SK-N-SH (cell line): ENCODE measurements at regions not wholly inside any gene's neighbourhood (a gene's known extent, or its start where the extent isn't known, plus 50 kb on each side); places are given as distances from the start of the nearest gene placed in this dataset.

Source experiments
- CTCF ChIA-PET: fragments of 300-600, 350-600 bp; formaldehyde crosslinking; extraction: SDS; loops from one replicate; lab custom pipeline; 2021; lab: Yijun Ruan, JAX
- POLR2A ChIA-PET: fragments of 350-600 bp; sonication (Branson Sonifier 250); formaldehyde crosslinking; extraction: SDS; loops from one replicate; lab custom pipeline; 2020; ENCODE audit warnings: antibody characterized with exemption, inconsistent platforms; lab: Yijun Ruan, JAX
- DNase-seq: peaks from one replicate; pipeline ENCODE4 v3.0.0; 2012
- H2AFZ ChIP-seq: fragments of 200-600 bp; sonication (generic); 2 replicates; pipeline ENCODE4 v1.8.1; 2016; ENCODE audit warnings: antibody characterized with exemption, mild to moderate bottlenecking, low read depth
- H3F3A ChIP-seq: fragments of 200-600 bp; sonication (generic); replicated peaks from 2 replicates; pipeline ENCODE3; 2016; ENCODE audit warnings: antibody characterized with exemption, mild to moderate bottlenecking; ENCODE audit not compliant: insufficient read depth
- H3K27ac ChIP-seq, 2 experiments: fragments of 200-500 bp in 1 of 2; fragments of 200-600 bp in 1 of 2; sonication (Bioruptor generic) in 1 of 2; sonication (generic), shearing (Covaris generic) in 1 of 2; 2 replicates each; pipeline versions ENCODE4 v1.5.1 to v1.6.1; 2014 to 2016; ENCODE audit warnings: low read depth in 2 of 2, inconsistent platforms in 1 of 2, low read length in 1 of 2, mild to moderate bottlenecking in 1 of 2, mixed read lengths in 1 of 2
- H3K27me3 ChIP-seq: fragments of 200-600 bp; sonication (generic), shearing (Covaris generic); 2 replicates; pipeline ENCODE4 v1.6.1; 2016; ENCODE audit warnings: mixed run types; ENCODE audit not compliant: insufficient read depth
- H3K36me3 ChIP-seq, 2 experiments: fragments of 200-500 bp in 1 of 2; fragments of 200-600 bp in 1 of 2; sonication (Bioruptor generic) in 1 of 2; sonication (generic) in 1 of 2; replicated peaks in 1 of 2; 2 replicates each; pipeline versions ENCODE3 to v1.5.1; 2014 to 2016; ENCODE audit warnings: low read length in 1 of 2, mild to moderate bottlenecking in 1 of 2; ENCODE audit not compliant: insufficient read depth in 2 of 2, control insufficient read depth in 1 of 2
- H3K4me1 ChIP-seq, 2 experiments: fragments of 200-500 bp in 1 of 2; fragments of 200-600 bp in 1 of 2; sonication (Bioruptor generic) in 1 of 2; sonication (generic), shearing (Covaris generic) in 1 of 2; 2 replicates each; pipeline versions ENCODE4 v1.5.1 to v1.6.1; 2014 to 2016; ENCODE audit warnings: low read depth in 1 of 2, low read length in 1 of 2, mixed run types in 1 of 2; ENCODE audit not compliant: insufficient read depth in 2 of 2, control insufficient read depth in 1 of 2
- H3K4me2 ChIP-seq: fragments of 200-600 bp; sonication (generic), shearing (Covaris generic); 2 replicates; pipeline ENCODE4 v1.6.1; 2017; ENCODE audit warnings: mixed run types
- H3K4me3 ChIP-seq, 2 experiments: fragments of 200-500 bp in 1 of 2; fragments of 200-600 bp in 1 of 2; sonication (Bioruptor generic) in 1 of 2; sonication (generic), shearing (Covaris generic) in 1 of 2; 2 replicates each; pipeline versions ENCODE4 v1.5.1 to v1.8.1; 2014 to 2016; ENCODE audit warnings: low read depth in 2 of 2, inconsistent platforms in 1 of 2, low read length in 1 of 2, mild to moderate bottlenecking in 1 of 2, mixed read lengths in 1 of 2, moderate library complexity in 1 of 2
- H3K79me2 ChIP-seq: fragments of 200-600 bp; sonication (generic); 2 replicates; pipeline ENCODE4 v1.8.1; 2017; ENCODE audit warnings: mild to moderate bottlenecking; ENCODE audit not compliant: insufficient read depth
- H3K9ac ChIP-seq: fragments of 200-600 bp; sonication (generic); 2 replicates; pipeline ENCODE4 v1.6.1; 2017; ENCODE audit warnings: mixed run types
- H3K9me2 ChIP-seq: fragments of 200-600 bp; sonication (generic); 2 replicates; pipeline ENCODE4 v1.6.1; 2017; ENCODE audit warnings: mixed run types
- H3K9me3 ChIP-seq: fragments of 200-600 bp; sonication (generic); 2 replicates; pipeline ENCODE4 v1.6.1; 2017; ENCODE audit warnings: mixed run types, mild to moderate bottlenecking, moderate library complexity
- H4K20me1 ChIP-seq: fragments of 200-600 bp; sonication (generic); 2 replicates; pipeline ENCODE4 v1.6.1; 2017; ENCODE audit warnings: mild to moderate bottlenecking, mixed run types; ENCODE audit not compliant: insufficient read depth
- EP300 ChIP-seq, 2 experiments: IDR thresholded peaks; 2 replicates each; pipeline versions ENCODE4 v1.4.0 to v1.6.1; 2012; ENCODE audit warnings: borderline replicate concordance in 1 of 2, low read depth in 1 of 2, low read length in 1 of 2
- EZH2phosphoT487 ChIP-seq: fragments of 200-600 bp; sonication (generic); IDR thresholded peaks from 2 replicates; pipeline ENCODE4 v1.6.1; 2017; ENCODE audit warnings: low read depth, mixed run types, mild to moderate bottlenecking, antibody characterized with exemption, moderate library complexity, borderline replicate concordance
- FOSL2 ChIP-seq: IDR thresholded peaks from 2 replicates; pipeline ENCODE4 v1.4.0; 2012; ENCODE audit warnings: low read depth, mild to moderate bottlenecking, moderate library complexity, borderline replicate concordance
- FOXJ3 ChIP-seq: sonication (generic); formaldehyde crosslinking; IDR thresholded peaks from 2 replicates; pipeline ENCODE4 v1.5.1; 2020; ENCODE audit warnings: mild to moderate bottlenecking, missing genetic modification reagents
- FOXM1 ChIP-seq: IDR thresholded peaks from 2 replicates; pipeline ENCODE4 v1.4.0; 2012; ENCODE audit warnings: low read depth, mild to moderate bottlenecking
- MXI1 ChIP-seq: IDR thresholded peaks from 2 replicates; pipeline ENCODE4 v1.6.1; 2012; ENCODE audit warnings: mild to moderate bottlenecking, low read depth, low read length, improper control_type of control experiment
- POLR2AphosphoS5 ChIP-seq: IDR thresholded peaks from 2 replicates; pipeline ENCODE4 v1.6.1; 2012; ENCODE audit warnings: low read depth, low read length
- RCOR1 ChIP-seq: fragments of 150-350 bp; IDR thresholded peaks from 2 replicates; pipeline ENCODE4 v1.6.1; 2017; ENCODE audit warnings: antibody characterized with exemption, low read length
- RFX5 ChIP-seq: IDR thresholded peaks from 2 replicates; pipeline ENCODE4 v1.6.1; 2012; ENCODE audit warnings: mild to moderate bottlenecking, improper control_type of control experiment, low read length
- SMC3 ChIP-seq: IDR thresholded peaks from 2 replicates; pipeline ENCODE4 v1.6.1; 2012; ENCODE audit warnings: low read depth, low read length, improper control_type of control experiment
- TEAD4 ChIP-seq: IDR thresholded peaks from 2 replicates; pipeline ENCODE4 v1.4.0; 2012; ENCODE audit warnings: mild to moderate bottlenecking, borderline replicate concordance; ENCODE audit not compliant: insufficient read depth
- YY1 ChIP-seq: IDR thresholded peaks from 2 replicates; pipeline ENCODE4 v1.4.0; 2012; ENCODE audit warnings: low read depth, mild to moderate bottlenecking
- WGBS: methylation state at CpG from one replicate; pipeline ENCODE4 v1.1.6; 2017; ENCODE audit warnings: low lambda C conversion rate; 5-methylcytosine and 5-hydroxymethylcytosine counted together
- TF ChIP-seq, protein P1 (sequence below): IDR thresholded peaks from 2 replicates; pipeline ENCODE4; 2012
- TF ChIP-seq, protein P2 (sequence below): fragments of 150-350 bp; IDR thresholded peaks from 2 replicates; pipeline ENCODE4 v1.6.1; 2017; ENCODE audit warnings: antibody characterized with exemption, low read length, low read depth, borderline replicate concordance
- TF ChIP-seq, protein P3 (sequence below): IDR thresholded peaks from 2 replicates; pipeline ENCODE4 v1.6.1; 2012; ENCODE audit warnings: mild to moderate bottlenecking, low read depth, low read length, moderate library complexity

DNA sequence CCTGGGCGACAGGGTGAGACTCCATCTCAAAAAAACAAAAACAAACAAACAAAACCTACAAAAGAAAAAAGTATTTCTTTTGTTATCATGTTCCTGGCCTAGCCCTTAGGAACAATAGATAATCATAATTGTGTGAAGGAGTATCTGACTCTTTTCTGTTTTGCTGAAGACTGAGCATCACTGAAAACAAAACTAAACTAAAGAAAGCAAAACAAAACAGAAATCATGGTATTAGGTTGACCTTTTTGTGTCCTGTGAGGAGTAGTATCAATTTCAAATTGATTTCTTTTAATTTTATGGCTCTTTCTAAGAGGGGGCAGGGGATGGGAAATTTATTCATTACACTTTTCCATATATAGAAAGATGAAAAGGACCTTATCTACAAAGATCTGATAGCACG lies 246.0 kb downstream of the YTHDC2 start:
- Histone ChIP-seq H3K4me3 (no peak overlapping the region), H4K20me1 (no peaks in the 10 kb centered on the region), H3K9me2 (no peaks in the 10 kb centered on the region), H3K36me3 (no peaks in the 10 kb centered on the region), H2AFZ (no peak overlapping the region), H3K9ac (no peak overlapping the region), H3F3A (no peaks in the 10 kb centered on the region), H3K4me2 (no peak overlapping the region), H3K27me3 (no peaks in the 10 kb centered on the region), H3K79me2 (no peaks in the 10 kb centered on the region), H3K27ac (no peak overlapping the region), H3K9me3 (no peaks in the 10 kb centered on the region), H3K4me1 (no peaks in the 10 kb centered on the region)
- POLR2A ChIA-PET = no interaction called here
- WGBS = 0% methylated on average over 2 of the region's 2 CpGs
- no peak for DNase-seq
- CTCF ChIA-PET = no interaction called here
- no peak for TF ChIP-seq EP300 (IDR thresholded peaks at IDR 0.05; ENCODE audit: borderline replicate concordance in 1 of 2, low read depth in 1 of 2, low read length in 1 of 2)
- no peak for TF ChIP-seq POLR2AphosphoS5
- no peak for TF ChIP-seq RFX5
- TF ChIP-seq MXI1 = no peak
- TF ChIP-seq SMC3 = no peak
- TF ChIP-seq, protein P1, sequence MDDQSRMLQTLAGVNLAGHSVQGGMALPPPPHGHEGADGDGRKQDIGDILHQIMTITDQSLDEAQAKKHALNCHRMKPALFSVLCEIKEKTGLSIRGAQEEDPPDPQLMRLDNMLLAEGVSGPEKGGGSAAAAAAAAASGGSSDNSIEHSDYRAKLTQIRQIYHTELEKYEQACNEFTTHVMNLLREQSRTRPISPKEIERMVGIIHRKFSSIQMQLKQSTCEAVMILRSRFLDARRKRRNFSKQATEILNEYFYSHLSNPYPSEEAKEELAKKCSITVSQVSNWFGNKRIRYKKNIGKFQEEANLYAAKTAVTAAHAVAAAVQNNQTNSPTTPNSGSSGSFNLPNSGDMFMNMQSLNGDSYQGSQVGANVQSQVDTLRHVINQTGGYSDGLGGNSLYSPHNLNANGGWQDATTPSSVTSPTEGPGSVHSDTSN = no peak
- no peak for TF ChIP-seq YY1
- TF ChIP-seq EZH2phosphoT487 = no peak
- TF ChIP-seq TEAD4 = no peak
- TF ChIP-seq FOXJ3 (CRISPR knock-in tag) = no peak
- TF ChIP-seq RCOR1 = no peak
- no peak for TF ChIP-seq FOSL2
- TF ChIP-seq, protein P2, sequence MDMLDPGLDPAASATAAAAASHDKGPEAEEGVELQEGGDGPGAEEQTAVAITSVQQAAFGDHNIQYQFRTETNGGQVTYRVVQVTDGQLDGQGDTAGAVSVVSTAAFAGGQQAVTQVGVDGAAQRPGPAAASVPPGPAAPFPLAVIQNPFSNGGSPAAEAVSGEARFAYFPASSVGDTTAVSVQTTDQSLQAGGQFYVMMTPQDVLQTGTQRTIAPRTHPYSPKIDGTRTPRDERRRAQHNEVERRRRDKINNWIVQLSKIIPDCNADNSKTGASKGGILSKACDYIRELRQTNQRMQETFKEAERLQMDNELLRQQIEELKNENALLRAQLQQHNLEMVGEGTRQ = no peak
- no peak for TF ChIP-seq FOXM1
- TF ChIP-seq, protein P3, sequence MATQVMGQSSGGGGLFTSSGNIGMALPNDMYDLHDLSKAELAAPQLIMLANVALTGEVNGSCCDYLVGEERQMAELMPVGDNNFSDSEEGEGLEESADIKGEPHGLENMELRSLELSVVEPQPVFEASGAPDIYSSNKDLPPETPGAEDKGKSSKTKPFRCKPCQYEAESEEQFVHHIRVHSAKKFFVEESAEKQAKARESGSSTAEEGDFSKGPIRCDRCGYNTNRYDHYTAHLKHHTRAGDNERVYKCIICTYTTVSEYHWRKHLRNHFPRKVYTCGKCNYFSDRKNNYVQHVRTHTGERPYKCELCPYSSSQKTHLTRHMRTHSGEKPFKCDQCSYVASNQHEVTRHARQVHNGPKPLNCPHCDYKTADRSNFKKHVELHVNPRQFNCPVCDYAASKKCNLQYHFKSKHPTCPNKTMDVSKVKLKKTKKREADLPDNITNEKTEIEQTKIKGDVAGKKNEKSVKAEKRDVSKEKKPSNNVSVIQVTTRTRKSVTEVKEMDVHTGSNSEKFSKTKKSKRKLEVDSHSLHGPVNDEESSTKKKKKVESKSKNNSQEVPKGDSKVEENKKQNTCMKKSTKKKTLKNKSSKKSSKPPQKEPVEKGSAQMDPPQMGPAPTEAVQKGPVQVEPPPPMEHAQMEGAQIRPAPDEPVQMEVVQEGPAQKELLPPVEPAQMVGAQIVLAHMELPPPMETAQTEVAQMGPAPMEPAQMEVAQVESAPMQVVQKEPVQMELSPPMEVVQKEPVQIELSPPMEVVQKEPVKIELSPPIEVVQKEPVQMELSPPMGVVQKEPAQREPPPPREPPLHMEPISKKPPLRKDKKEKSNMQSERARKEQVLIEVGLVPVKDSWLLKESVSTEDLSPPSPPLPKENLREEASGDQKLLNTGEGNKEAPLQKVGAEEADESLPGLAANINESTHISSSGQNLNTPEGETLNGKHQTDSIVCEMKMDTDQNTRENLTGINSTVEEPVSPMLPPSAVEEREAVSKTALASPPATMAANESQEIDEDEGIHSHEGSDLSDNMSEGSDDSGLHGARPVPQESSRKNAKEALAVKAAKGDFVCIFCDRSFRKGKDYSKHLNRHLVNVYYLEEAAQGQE = no peak
